GM12891 (cell line): ENCODE measurements at regions not wholly inside any gene's neighbourhood (a gene's known extent, or its start where the extent isn't known, plus 50 kb on each side); places are given as distances from the start of the nearest gene placed in this dataset.
"Not testable (repeated sequence)": the region's sequence is repeated elsewhere in the genome, so short reads cannot be mapped to it uniquely, and the experiment has no call there.

Experiments used
- DNase-seq: peaks from one replicate; pipeline ENCODE4 v3.0.0; 2011; ENCODE audit warnings: low spot score; ENCODE audit not compliant: insufficient read length
- FAIRE-seq: peaks from 2 replicates; lab custom pipeline; 2011; peaks lifted over from hg19 to GRCh38; lab: Jason Lieb, UNC
- PAX5 ChIP-seq: IDR thresholded peaks from 2 replicates; pipeline ENCODE4 v1.6.1; 2011; ENCODE audit warnings: low read length, moderate library complexity, mild to moderate bottlenecking; ENCODE audit not compliant: insufficient read depth, severe bottlenecking
- POLR2A ChIP-seq: IDR thresholded peaks from 2 replicates; pipeline ENCODE4 v1.6.1; 2011; ENCODE audit warnings: low read depth, low read length, control low read depth
- POLR2AphosphoS5 ChIP-seq: IDR thresholded peaks from 2 replicates; pipeline ENCODE4 v1.6.1; 2011; ENCODE audit warnings: low read depth, low read length, control low read depth
- POU2F2 ChIP-seq: IDR thresholded peaks from 2 replicates; pipeline ENCODE4 v1.6.1; 2011; ENCODE audit warnings: low read depth, mild to moderate bottlenecking, control low read depth, low read length, moderate library complexity
- SPI1 ChIP-seq: IDR thresholded peaks from 2 replicates; pipeline ENCODE4 v1.6.1; 2011; ENCODE audit warnings: low read depth, low read length, control low read depth
- TAF1 ChIP-seq: IDR thresholded peaks from 2 replicates; pipeline ENCODE4 v1.6.1; 2011; ENCODE audit warnings: low read depth, low read length, control low read depth

- TF ChIP-seq POU2F2 (no peak), POLR2A (no peak), TAF1 (no peak)
- FAIRE-seq, result no peak
- DNase-seq, result no peak
These were observed 414.2 kb upstream of the MTPN start for GRCh38 chr7:136391371-136391770.

GRCh38 chr7:136389933-136390332 lies 412.8 kb upstream of the MTPN start:
- DNase-seq, result no peak
- TF ChIP-seq POLR2A (no peak), PAX5 (no peak), POU2F2 (no peak), POLR2AphosphoS5 (no peak), TAF1 (no peak), SPI1 (no peak)
- FAIRE-seq, result no peak

- TF ChIP-seq POLR2A (no peak), SPI1 (no peak), POU2F2 (no peak), TAF1 (no peak), POLR2AphosphoS5 (no peak), PAX5 (no peak)
- no peak for FAIRE-seq
- no peak for DNase-seq
These were observed 409.7 kb upstream of the MTPN start for GRCh38 chr7:136386876-136387275.

GRCh38 chr7:136371409-136371808 lies 394.2 kb upstream of the MTPN start:
- not testable (repeated sequence) for FAIRE-seq, DNase-seq

GRCh38 chr7:136370137-136370536 lies 393.0 kb upstream of the MTPN start:
- no peak for DNase-seq
- TF ChIP-seq PAX5, result no peak
- no peak for FAIRE-seq

- FAIRE-seq (no peak), DNase-seq (no peak)
- no peak for TF ChIP-seq POLR2A
- no peak for TF ChIP-seq POU2F2
- no peak for TF ChIP-seq SPI1
These were observed 392.1 kb upstream of the MTPN start for GRCh38 chr7:136369225-136369624.

GRCh38 chr7:136359333-136359903 lies 382.3 kb upstream of the MTPN start:
- DNase-seq (no peak), FAIRE-seq (peak; percentile 90)

GRCh38 chr7:136353287-136353686 lies 376.1 kb upstream of the MTPN start:
- FAIRE-seq (no peak), DNase-seq (no peak)
- no peak for TF ChIP-seq PAX5

More at GRCh38 chr7:136359333-136359903, 382.3 kb upstream of the MTPN start:
- peak; percentile 99 for TF ChIP-seq SPI1
- no peak for TF ChIP-seq TAF1

GRCh38 chr7:136348542-136349192 lies 371.5 kb upstream of the MTPN start:
- TF ChIP-seq PAX5 (no peak), POLR2A (no peak), POLR2AphosphoS5 (no peak), TAF1 (no peak), POU2F2 (no peak), SPI1 (no peak)
- no peak for DNase-seq
- FAIRE-seq, result no peak

- DNase-seq (no peak), FAIRE-seq (no peak)
- no peak for TF ChIP-seq POU2F2
- no peak for TF ChIP-seq TAF1
- TF ChIP-seq PAX5, result no peak
- no peak for TF ChIP-seq POLR2A
- TF ChIP-seq POLR2AphosphoS5, result no peak
- TF ChIP-seq SPI1, result no peak
These were observed 371.0 kb upstream of the MTPN start for GRCh38 chr7:136348142-136348541.

- TF ChIP-seq POLR2AphosphoS5 (no peak), TAF1 (no peak), POLR2A (no peak), PAX5 (no peak), POU2F2 (no peak), SPI1 (no peak)
- DNase-seq (no peak), FAIRE-seq (no peak)
These were observed 370.3 kb upstream of the MTPN start for GRCh38 chr7:136347488-136347887.
